COLO668 (cell line): ENCODE measurements at regions not wholly inside any gene's neighbourhood (a gene's known extent, or its start where the extent isn't known, plus 50 kb on each side); places are given as distances from the start of the nearest gene placed in this dataset.

Source experiments
- DNase-seq: peaks from one replicate; lab custom pipeline; 2025; ENCODE audit not compliant: unreplicated experiment; lab: John Stamatoyannopoulos, UW

GRCh38 chr15:53307952-53308624 lies 451.4 kb downstream of the WDR72 start:
- no peak for DNase-seq

- no peak for DNase-seq
These were observed 453.9 kb downstream of the WDR72 start for GRCh38 chr15:53305554-53305953.

GRCh38 chr15:53305101-53305500 lies 454.4 kb downstream of the WDR72 start:
- DNase-seq = no peak

- no peak for DNase-seq
These were observed 461.6 kb downstream of the WDR72 start for GRCh38 chr15:53297828-53298227.

DNA sequence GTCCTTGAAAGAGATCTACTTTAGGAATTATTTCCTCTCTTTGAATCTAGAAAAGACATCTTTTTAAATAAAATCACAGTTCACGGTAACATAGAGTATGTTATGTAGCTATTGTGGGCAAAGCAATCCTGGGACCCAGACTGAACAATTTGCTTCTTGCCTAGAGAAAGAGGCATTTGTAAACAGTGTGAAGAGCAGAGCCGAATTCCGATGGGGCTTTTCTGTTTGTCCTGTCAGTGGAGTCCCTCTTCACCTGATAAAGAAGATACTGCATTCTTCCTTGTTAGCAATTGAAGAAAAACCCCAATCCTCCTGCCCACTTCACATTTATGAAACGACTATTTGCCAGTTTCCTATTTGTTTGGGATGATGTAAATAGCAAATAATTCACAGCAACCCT lies 462.9 kb downstream of the WDR72 start:
- DNase-seq = no peak

GRCh38 chr15:53295574-53295973 lies 463.9 kb downstream of the WDR72 start:
- DNase-seq = no peak

DNA sequence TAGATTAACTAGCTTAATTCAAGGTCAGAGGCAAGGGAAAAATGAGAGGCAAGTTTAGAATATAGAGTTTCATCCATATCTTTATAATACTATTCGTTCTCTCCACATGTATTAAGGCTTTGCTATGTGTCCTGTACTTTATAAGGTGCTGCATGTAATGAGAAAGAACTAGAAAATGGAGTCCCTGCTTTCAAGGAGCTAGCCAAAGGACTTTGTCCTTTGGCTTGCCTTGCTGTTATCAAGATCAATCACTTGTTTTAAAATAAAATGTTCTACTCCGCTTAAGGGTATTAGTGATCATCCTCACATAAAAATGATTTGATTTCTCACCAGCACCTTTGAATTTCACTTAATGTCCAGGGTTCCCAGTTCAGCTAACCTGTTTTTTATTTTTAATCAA lies 470.9 kb downstream of the WDR72 start:
- DNase-seq = no peak

DNA sequence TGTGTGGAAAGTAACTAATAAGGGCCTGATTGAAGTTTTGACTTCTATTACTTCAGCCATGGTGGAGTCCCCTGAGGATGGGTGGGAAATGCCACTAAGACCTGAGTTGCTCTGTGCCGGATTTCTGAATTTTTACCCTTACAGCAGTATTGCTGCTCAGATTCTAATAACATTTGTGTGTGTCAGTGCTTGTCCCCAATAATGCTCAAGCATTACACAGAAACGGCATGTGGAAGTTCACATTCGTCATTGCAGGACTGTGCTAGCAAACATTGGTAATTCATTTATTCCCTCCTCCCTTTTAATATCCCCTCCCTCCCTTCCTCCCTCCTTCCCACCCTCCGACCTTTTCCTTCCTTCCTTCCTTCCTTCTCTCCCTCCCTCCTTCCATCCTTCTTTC lies 484.5 kb upstream of the ONECUT1 start:
- DNase-seq = no peak

- no peak for DNase-seq
These were observed 482.0 kb upstream of the ONECUT1 start for GRCh38 chr15:53272116-53272515.

DNA sequence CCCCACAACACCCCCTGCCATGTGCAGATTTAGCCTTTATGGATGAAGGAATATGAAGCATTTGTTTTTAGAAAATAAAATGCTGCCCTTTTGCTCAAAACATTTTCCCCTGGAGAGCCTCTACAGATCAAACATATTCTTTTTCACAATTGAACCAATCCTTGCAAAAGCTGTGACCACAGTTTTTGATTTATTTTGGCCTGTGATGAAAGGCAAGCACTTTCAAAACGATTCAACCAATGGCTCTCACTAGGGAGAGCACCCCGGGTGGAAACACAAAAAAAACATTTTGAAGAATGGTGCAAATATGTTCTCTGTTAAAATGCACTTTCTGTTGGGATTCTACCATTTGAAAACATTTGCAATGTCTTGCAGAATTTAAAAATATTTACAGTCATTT lies 476.0 kb upstream of the ONECUT1 start:
- no peak for DNase-seq

GRCh38 chr15:53260647-53261046 lies 470.5 kb upstream of the ONECUT1 start:
- no peak for DNase-seq

DNA sequence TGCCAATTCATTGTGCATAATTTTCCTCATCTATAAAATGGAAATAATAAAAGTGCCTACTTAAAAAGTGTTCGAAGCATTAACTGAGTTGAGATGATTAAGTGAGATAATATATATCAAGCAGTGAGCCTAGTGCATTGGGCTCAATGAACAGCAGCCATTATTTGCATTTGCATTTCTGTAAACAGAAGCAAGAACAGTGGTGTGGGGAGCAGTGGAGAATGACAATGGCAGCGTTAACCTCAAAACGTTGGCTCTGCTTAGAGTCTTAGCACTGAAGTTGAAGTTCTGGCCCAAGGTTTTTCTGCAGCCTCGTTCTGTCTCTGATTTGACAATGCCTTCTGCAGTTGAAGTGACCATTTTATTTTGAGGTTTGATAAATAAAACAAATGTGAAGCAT lies 466.3 kb upstream of the ONECUT1 start:
- DNase-seq = no peak

GRCh38 chr15:53256043-53256442 lies 465.9 kb upstream of the ONECUT1 start:
- no peak for DNase-seq

GRCh38 chr15:53251996-53252395 lies 461.9 kb upstream of the ONECUT1 start:
- peak; percentile 71 for DNase-seq

DNA sequence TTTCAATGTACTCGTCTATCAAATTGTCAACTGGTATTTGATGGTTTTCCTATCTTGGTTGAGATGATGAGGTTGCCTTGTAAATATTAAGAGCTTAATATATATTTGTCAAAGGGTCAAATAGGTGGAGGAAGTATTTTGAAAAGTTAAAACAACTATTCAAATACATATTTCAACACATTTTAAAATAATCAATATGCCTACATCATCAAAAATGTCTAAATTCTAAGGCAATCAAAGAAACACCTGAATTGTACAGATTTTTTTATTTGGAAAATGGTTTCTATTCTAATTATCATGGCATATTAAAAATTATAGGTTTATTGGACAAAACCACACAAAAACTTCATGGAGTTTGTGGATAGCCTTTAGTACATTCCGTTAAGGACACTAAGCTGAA lies 461.4 kb upstream of the ONECUT1 start:
- no peak for DNase-seq

DNA sequence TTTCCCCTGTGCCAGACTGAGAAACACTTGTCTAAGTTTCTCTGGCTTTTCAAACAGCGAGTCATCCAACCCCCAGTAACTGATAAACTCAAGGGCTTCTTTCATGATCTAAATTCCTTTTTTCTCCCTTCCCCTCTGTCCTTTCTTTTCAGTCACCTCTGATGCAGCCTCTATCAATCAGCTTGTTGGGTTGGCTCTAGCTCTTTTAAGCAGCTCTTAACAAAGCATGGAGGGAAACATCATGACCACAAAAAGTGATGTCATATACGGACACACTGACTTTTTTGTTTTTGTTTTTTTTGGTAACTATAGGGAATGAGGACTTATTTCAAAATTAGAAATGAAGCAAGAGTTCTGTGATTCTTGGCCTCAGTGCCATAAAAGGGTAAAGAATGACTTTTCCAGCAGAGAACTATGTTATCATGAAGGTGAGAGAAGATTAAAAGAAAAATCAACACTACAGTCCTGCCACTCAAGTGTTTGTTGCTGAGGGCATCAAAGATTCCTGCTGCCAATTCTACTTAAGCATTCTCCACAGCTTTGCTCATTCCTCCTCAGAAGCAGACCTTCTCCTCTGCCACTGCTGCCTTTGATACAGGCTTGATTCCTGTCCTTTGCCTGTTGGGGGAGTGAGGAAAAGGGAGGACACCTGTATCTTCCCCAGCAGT lies 457.0 kb upstream of the ONECUT1 start:
- DNase-seq = no peak

- DNase-seq = no peak
These were observed 456.3 kb upstream of the ONECUT1 start for GRCh38 chr15:53246404-53246803.

DNA sequence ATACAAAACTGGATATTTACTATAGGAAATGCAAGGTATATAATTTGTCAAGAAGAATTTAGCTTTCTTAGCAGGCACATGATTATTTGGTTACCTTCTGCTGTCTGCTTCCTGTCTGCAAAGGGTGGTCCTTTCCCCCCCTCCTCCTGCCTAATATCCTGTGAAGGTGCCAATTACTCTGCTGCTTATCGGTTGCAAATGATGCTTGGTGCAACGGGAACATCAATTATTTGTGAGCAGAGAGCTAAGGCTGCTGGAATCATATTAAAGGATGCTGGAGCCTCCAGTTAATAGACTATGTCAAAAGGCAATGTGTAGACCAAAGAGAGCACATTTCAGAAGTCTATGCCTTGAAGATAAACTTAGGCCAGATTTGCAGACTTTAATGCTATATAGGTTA lies 443.7 kb upstream of the ONECUT1 start:
- DNase-seq = no peak

DNA sequence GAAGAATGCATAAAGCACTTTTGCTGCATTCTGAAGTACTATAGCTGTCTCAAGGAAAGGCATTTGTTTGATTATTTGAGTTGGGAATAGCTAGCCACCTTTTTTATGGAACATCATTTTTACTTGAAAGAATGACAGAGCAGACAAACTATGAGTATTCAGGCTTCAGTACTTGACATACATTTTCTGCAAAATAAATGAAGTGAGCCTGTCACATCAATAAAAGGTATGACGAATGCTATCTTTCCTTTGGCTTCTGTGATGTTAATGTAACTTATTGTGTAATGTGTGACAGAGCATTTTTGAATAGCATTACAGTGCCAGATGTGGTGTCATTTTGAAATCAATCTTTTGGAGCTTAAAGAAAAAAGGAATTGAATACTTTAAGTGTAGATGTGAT lies 440.3 kb upstream of the ONECUT1 start:
- no peak for DNase-seq

GRCh38 chr15:53226559-53226958 lies 436.4 kb upstream of the ONECUT1 start:
- DNase-seq = no peak

DNA sequence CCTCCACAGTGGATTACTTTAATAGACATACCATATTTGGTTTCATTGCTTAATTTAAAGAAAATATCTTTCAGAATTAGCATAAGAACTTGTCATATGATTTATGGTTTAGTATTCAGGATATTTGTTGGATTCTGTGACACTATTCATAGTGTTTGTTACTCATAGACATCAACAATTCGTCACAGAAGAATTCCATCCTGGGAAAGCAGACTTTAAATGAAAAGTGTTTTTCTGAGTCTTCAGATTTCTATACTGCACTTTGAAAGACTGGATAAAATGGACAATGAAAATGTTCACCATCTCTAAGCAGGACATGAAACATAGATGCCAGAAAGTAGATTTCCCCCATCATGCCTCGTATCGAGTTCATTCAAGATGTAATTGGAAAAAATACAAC lies 435.6 kb upstream of the ONECUT1 start:
- DNase-seq = no peak

- no peak for DNase-seq
These were observed 434.2 kb upstream of the ONECUT1 start for GRCh38 chr15:53224371-53224770.

DNA sequence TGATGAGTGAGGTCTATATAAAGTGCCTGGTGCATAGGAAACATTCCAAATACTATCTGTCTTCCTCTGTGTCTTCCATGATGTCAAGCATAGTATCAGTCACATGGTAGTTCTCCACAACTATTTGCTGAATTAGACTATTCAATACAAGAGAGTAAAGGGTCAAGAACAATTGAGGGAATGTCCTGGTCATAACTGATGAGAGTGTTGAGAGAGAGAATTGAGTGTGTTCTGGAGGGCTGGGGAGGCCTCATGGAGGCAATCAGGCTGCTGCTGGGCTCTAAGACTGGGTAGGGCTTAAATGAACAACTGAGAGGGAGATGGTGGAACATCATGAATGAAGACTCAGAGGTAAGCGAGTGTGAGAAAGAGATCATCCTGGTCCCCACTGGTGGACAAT lies 433.7 kb upstream of the ONECUT1 start:
- no peak for DNase-seq
